GM19324 (cell line): ENCODE measurements at regions not wholly inside any gene's neighbourhood (a gene's known extent, or its start where the extent isn't known, plus 50 kb on each side); places are given as distances from the start of the nearest gene placed in this dataset.
"Not testable (repeated sequence)": the region's sequence is repeated elsewhere in the genome, so short reads cannot be mapped to it uniquely, and the experiment has no call there.

ENCODE experiments used
- ATAC-seq: cut with Tn5 transposase; IDR thresholded peaks from one replicate; pipeline ENCODE4 v1.9.1; 2021; ENCODE audit warnings: mild to moderate bottlenecking, moderate library complexity; ENCODE audit not compliant: unreplicated experiment, low FRiP score

- ATAC-seq: no peak
These were observed 855.1 kb downstream of the SORCS1 start for GRCh38 chr10:106309376-106309775.

DNA sequence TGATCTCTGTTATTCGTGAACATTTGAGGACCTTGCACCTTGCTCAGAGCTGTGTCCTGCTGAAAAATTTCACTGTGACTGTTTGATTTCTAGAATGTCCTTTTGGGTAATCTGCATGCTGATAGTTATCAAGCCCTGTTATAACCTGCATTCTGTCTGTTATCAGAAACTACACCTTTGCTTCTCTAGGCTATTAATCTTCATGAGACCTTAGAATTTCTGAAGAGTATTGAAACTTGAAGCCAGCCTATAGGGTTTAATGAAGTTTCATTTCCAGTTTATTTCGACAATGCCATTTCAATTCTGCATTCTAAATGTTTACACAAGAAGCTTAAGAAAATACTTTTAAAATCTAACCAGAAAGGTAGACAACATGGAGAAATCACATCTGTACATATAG lies 856.2 kb downstream of the SORCS1 start:
- no peak for ATAC-seq

- ATAC-seq: no peak
These were observed 860.5 kb downstream of the SORCS1 start for GRCh38 chr10:106304056-106304455.

- no peak for ATAC-seq
These were observed 861.5 kb downstream of the SORCS1 start for GRCh38 chr10:106302961-106303360.

DNA sequence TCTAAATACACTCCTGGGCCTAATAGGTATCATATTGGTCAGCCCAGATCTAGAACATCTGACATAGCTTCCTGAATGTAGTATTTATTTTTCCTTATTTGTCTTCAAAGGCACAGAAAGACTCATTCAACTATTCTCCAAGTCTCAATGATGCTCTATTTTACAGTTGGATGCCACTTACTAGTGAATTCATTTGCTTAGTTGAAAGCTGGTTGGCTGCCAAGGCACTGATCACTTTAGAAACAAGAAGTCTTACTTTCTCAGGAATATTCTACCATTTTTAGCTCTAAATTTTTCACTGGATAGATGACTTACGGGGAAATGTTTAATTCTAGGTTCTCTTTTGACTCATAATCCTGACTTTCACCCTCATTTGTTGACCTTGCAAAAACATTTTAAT lies 863.4 kb downstream of the SORCS1 start:
- ATAC-seq: no peak

DNA sequence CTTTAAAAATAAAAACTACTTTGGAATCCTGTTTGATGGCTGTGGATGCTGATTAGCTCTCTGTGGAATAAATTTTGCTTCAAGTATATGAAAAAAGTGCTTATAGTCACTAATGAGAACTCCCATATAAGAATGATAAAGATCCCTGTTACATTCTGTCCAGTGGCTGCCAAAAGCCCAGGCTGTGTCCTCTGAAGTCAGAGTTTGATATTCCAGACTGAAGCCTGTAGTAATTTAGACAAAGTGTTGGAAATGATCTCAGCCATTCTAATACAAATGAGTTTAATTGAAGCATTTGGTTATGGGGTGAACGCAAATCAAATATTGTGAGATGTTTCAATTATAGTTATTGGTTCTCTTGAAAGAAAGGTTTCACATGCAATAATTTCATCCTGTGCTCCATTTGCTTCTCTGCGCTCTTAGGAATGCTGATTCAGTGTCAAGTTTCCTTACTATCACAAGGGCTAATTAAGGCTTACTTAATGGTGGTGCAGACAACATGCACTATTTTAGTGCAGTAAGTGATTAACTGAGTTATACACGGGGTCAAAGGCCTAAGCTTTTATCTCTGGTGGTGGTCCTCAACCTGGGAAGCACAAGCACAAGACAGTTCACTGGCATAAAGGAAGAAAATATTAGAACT lies 867.6 kb downstream of the SORCS1 start:
- no peak for ATAC-seq

- ATAC-seq: no peak
These were observed 879.5 kb downstream of the SORCS1 start for GRCh38 chr10:106284802-106285587.

GRCh38 chr10:106280896-106281460 lies 883.5 kb downstream of the SORCS1 start:
- ATAC-seq: no peak

DNA sequence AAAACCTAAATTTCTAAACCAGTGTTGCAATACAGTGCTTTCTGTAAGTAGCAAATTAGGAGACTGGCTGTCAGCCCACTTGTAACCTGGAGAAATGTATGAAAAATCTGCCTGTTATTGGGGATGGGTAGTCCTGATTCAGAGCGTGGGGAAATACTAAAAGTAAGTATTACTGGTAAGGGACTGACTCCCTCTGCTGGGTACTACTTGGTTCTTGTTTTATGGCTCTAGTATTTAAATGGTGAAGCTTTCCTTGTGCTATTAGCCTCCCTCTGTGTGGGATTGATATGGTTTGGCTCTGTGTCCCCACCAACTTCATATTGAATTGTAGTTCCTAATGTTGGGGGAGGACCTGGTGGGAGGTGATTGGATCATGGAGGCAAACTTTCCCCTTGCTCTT lies 886.1 kb downstream of the SORCS1 start:
- no peak for ATAC-seq

- no peak for ATAC-seq
These were observed 893.3 kb downstream of the SORCS1 start for GRCh38 chr10:106271237-106271636.

- no peak for ATAC-seq
These were observed 896.5 kb downstream of the SORCS1 start for GRCh38 chr10:106268000-106268399.

DNA sequence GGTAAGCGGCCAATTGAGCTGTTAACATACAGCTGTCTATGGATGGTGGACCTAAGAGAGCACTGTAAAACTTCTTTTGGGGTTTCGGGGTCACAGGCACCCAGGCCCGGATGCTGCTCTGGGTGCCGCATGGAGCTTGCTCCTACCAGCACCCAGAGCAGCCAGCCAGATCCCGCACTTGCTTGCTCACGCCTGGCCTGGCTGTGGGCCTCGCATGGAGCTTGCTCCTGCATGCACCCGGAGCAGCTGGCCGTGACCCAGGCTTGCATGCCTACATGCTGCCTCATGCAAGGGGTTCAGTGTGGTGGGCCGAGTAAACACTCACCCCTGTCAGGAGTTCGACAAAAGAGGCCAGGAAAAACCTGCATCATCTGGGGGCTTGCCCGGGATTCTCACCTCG lies 896.9 kb downstream of the SORCS1 start:
- no peak for ATAC-seq

DNA sequence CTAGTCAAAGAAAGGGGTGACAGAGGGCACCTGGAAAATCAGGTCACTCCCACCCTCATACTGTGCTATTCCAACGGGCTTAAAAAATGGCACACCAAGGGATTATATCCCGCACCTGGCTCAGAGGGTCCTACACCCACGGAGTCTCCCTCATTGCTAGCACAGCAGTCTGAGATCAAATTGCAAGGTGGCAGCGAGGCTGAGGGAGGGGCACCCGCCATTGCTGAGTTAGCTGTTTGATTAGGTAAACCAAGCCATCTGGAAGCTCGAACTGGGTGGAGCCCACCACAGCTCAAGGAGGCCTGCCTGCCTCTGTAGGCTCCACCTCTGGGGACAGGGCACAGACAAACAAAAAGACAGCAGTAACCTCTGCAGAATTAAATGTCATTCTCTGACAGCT lies 907.1 kb downstream of the SORCS1 start:
- not testable (repeated sequence) for ATAC-seq

DNA sequence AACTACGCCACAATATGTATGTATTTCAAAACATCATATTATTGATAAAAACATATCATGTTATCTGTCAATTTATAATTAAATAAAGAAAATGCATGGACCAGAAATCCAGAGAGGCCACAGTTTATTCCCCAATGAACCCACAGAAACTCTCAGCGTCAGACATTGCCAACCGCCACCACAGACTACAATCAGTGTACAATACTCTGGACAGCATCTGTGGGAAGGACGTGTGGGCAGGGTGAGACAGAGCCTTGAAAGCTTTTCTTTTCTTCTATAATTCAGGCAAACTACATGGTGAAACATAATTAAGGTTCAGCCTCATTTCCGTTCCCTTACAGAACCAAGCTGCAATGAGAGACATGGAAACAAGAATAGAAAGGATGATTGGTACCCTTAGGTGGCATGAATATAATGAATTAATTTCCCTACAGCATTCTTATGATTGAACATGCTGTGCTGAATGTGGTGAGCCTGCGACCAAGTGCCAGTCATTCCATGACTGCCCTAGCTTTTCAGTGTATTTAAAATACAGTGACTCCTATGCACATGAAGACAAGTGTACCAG lies 909.3 kb downstream of the SORCS1 start:
- no peak for ATAC-seq

- ATAC-seq: no peak
These were observed 910.4 kb downstream of the SORCS1 start for GRCh38 chr10:106254071-106254470.

- ATAC-seq: no peak
These were observed 912.0 kb downstream of the SORCS1 start for GRCh38 chr10:106252541-106252940.

DNA sequence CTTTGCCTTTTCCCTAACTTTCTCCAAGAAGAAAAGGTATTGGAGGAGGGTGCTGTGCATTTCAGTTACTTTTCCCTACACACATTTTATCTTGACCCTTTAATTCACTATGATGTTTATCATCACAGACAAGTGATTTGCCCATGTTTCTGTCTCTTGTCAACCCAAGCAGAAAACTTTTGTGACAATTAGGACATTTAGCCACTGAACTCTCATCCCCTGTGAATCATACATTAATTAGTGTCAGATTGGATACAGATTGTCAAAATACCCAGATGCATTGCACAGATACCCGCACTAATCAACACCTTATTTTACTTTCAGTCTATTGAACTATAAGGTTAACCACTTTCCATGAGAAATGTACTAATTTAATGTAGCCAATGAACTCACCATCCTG lies 912.9 kb downstream of the SORCS1 start:
- ATAC-seq: no peak

GRCh38 chr10:106242301-106242700 lies 922.2 kb downstream of the SORCS1 start:
- no peak for ATAC-seq

- no peak for ATAC-seq
These were observed 937.7 kb downstream of the SORCS1 start for GRCh38 chr10:106226828-106227227.

DNA sequence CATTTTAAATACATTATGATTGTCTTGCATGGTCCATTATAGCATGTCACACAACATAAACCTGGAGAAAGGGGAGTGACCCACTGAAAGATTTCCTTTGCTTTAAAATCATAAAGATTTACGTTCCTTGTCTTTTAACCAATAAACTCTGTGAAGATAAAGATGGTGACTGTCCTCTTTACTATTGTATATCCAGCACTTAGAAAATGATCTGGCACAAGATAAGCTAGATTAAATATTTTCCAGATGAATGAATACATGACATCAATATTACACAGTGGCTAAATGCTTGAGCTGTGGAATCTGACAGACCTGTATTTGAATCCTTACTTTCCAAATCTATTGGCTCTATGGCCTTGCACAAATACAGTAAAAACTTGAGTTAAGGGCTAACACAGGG lies 938.4 kb downstream of the SORCS1 start:
- ATAC-seq: no peak

DNA sequence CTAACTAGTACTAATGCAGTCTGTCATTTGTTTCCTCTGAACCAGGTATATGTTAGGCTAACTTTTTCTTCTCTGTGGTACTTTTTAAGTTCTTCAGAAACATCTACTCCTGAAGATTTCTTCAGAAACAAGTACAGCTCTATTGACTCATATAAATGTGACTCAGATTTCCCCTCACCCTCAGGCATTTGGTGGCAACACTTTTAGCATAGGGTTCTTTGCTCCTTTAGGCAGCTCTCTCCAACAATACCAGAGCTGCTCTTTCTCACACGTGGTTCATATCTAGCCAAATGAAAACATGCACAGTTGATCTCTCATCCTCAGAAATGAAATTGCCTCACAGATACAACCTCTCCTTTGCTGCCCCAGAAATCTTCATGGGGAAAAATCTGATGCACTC lies 939.8 kb downstream of the SORCS1 start:
- ATAC-seq: no peak

GRCh38 chr10:106217627-106218026 lies 946.9 kb downstream of the SORCS1 start:
- no peak for ATAC-seq
